ENCODE measurements at regions not wholly inside any gene's neighbourhood (a gene's known extent, or its start where the extent isn't known, plus 50 kb on each side); places are given as distances from the start of the nearest gene placed in this dataset.

DNA sequence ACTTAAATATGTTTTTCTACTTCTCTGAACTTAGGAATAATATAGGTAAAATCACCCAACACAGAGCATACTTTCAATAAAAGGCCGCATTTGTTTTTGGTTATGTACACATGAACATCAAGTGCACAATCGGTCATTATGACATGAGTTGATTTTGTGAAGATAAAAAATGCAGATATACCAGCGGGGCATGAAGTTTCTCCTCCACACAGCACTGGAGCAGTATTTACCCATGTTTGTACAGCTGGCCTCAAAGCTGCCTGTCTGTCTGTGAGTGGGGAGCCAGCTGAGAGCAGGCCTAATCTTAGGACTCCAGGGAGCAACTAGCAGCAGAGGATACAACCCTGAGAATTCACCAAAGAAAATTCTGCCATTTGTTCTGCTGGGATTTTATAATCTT lies 206.5 kb downstream of the TPBG start (continued):
- no peak for TF ChIP-seq ZNF148 (tag by site-specific recombination; IDR thresholded peaks at IDR 0.05; ENCODE audit: borderline replicate concordance)
- no peak for TF ChIP-seq GFI1B (tag by site-specific recombination; IDR thresholded peaks at IDR 0.05)
- TF ChIP-seq ZNF521 (tag by site-specific recombination; IDR thresholded peaks at IDR 0.05), result no peak
- TF ChIP-seq ZNF335 (tag by site-specific recombination; conservative IDR thresholded peaks at IDR 0.05), result 0 out of 2 replicates have a peak, but pooled peaks have one; percentile 54
- TF ChIP-seq ZIC2 (tag by site-specific recombination; IDR thresholded peaks at IDR 0.05), result peak; percentile 64

GRCh38 chr6:82571455-82571854 lies 207.8 kb downstream of the TPBG start:
- H3K27ac ChIP-seq (ENCODE audit: extremely low read depth, low read depth, low read length), result no peak overlapping the region
- no peaks in the 10 kb centered on the region for H3K36me3 ChIP-seq (ENCODE audit: control insufficient read depth in 2 of 2, insufficient read depth in 1 of 2, low read length in 2 of 2)
- H3K4me3 ChIP-seq (ENCODE audit: low read depth, low read length), result no peak overlapping the region
- H3K9me3 ChIP-seq (ENCODE audit: control insufficient read depth, insufficient read depth, low read depth, low read length), result no peaks in the 10 kb centered on the region
- TF ChIP-seq ZNF266 (tag by site-specific recombination; IDR thresholded peaks at IDR 0.05; ENCODE audit: low read depth) (no peak), CTCF (tag by site-specific recombination; IDR thresholded peaks at IDR 0.05) (no peak), ZNF629 (tag by site-specific recombination; IDR thresholded peaks at IDR 0.05) (no peak), ZNF473 (tag by site-specific recombination; IDR thresholded peaks at IDR 0.05) (no peak), ZNF596 (tag by site-specific recombination; IDR thresholded peaks at IDR 0.05) (no peak), ZFP37 (tag by site-specific recombination; IDR thresholded peaks at IDR 0.05) (no peak), ZNF560 (tag by site-specific recombination; IDR thresholded peaks at IDR 0.05; ENCODE audit: borderline replicate concordance) (no peak), ZNF433 (tag by site-specific recombination; IDR thresholded peaks at IDR 0.05; ENCODE audit: low read depth) (no peak), ZNF202 (tag by site-specific recombination; IDR thresholded peaks at IDR 0.05; ENCODE audit: borderline replicate concordance) (no peak), KLF16 (tag by site-specific recombination; IDR thresholded peaks at IDR 0.05) (no peak), ZNF488 (tag by site-specific recombination; IDR thresholded peaks at IDR 0.05) (no peak)
- TF ChIP-seq, protein P1, sequence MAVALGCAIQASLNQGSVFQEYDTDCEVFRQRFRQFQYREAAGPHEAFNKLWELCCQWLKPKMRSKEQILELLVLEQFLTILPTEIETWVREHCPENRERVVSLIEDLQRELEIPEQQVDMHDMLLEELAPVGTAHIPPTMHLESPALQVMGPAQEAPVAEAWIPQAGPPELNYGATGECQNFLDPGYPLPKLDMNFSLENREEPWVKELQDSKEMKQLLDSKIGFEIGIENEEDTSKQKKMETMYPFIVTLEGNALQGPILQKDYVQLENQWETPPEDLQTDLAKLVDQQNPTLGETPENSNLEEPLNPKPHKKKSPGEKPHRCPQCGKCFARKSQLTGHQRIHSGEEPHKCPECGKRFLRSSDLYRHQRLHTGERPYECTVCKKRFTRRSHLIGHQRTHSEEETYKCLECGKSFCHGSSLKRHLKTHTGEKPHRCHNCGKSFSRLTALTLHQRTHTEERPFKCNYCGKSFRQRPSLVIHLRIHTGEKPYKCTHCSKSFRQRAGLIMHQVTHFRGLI (tag by site-specific recombination; IDR thresholded peaks at IDR 0.05), result no peak
- TF ChIP-seq, protein P2, sequence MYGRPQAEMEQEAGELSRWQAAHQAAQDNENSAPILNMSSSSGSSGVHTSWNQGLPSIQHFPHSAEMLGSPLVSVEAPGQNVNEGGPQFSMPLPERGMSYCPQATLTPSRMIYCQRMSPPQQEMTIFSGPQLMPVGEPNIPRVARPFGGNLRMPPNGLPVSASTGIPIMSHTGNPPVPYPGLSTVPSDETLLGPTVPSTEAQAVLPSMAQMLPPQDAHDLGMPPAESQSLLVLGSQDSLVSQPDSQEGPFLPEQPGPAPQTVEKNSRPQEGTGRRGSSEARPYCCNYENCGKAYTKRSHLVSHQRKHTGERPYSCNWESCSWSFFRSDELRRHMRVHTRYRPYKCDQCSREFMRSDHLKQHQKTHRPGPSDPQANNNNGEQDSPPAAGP (tag by site-specific recombination; IDR thresholded peaks at IDR 0.05), result no peak
- POLR2A ChIA-PET, result interaction anchor here (0.7 kb wide), 1 partner anchor 318 kb away, joined by 6 read pairs; no protein-coding TSS in a partner anchor
- H3K4me1 ChIP-seq (ENCODE audit: control insufficient read depth, insufficient read depth, low read length), result 0 out of 2 replicates have a peak, but pooled peaks cover 3% of the 10 kb centered on the region
- CTCF ChIA-PET, result no interaction called here

Measured in HEK293 (cell line).